ENCODE measurements at regions not wholly inside any gene's neighbourhood (a gene's known extent, or its start where the extent isn't known, plus 50 kb on each side); places are given as distances from the start of the nearest gene placed in this dataset.
"Not testable (repeated sequence)": the region's sequence is repeated elsewhere in the genome, so short reads cannot be mapped to it uniquely, and the experiment has no call there.

DNA sequence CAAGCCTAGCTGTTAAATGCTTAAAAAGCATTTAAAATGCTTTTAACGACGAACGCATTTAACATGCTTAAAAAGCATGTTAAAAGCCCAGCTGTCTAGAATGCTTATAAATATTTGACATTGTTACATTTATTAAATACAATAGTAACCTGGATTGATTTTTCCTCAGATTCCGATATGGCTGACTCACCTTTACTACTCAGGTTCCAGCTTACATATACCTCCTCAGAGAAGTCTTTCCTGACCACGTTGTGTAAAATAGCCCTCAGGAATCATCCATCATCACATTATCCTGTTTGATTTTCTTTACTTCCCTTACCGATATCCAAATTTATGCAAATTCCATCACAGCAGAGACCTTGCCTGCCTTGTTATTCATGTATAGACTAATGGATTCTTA lies 51.4 kb downstream of the SLC41A2 start:
- no peak for DNase-seq

DNA sequence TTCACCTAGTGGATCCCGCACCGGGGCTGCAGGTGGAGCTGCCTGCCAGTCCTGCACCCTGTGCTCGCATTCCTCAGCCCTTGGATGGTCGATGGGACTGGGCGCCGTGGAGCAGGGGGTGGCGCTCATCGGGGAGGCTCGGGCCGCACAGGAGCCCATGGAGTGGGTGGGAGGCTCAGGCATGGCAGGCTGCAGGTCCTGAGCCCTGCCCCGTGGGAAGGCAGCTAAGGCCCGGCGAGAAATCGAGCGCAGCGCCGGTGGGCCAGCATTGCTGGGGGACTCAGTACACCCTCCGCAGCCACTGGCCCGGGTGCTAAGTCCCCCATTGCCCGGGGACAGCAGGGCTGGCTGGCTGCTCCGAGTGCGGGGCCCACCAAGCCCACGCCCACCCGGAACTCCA lies 52.6 kb downstream of the SLC41A2 start:
- DNase-seq = not testable (repeated sequence)

- no peak for DNase-seq
Measured at GRCh38 chr12:104903648-104904423, 54.3 kb downstream of the SLC41A2 start.

GRCh38 chr12:104902125-104902524 lies 56.0 kb downstream of the SLC41A2 start:
- no peak for DNase-seq

- DNase-seq = no peak
Measured at GRCh38 chr12:104896710-104897109, 61.4 kb downstream of the SLC41A2 start.

DNA sequence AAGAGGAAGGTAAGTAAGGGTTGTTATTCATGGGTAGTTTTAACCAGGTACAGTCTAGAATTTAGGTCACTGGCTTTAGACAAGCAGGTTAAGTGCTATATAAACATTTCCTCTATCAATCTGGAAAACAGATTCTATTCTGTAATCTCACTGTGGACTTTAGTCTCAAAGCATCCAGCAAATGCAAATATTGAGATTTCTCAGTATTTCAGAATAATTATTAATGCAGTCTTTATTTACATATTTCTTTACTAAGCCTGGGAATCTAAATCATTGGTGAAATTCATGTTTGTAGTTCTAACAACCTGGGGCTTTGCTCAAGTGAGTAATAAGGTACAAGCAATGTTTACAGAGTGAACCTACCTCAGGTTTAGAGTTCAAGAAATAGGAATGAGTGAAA lies 61.9 kb downstream of the SLC41A2 start:
- DNase-seq = no peak

- no peak for DNase-seq
Measured at GRCh38 chr12:104895415-104895814, 62.7 kb downstream of the SLC41A2 start.

- no peak for DNase-seq
Measured at GRCh38 chr12:104890476-104891096, 67.5 kb downstream of the SLC41A2 start.

- DNase-seq = no peak
Measured at GRCh38 chr12:104889735-104890134, 68.4 kb downstream of the SLC41A2 start.

DNA sequence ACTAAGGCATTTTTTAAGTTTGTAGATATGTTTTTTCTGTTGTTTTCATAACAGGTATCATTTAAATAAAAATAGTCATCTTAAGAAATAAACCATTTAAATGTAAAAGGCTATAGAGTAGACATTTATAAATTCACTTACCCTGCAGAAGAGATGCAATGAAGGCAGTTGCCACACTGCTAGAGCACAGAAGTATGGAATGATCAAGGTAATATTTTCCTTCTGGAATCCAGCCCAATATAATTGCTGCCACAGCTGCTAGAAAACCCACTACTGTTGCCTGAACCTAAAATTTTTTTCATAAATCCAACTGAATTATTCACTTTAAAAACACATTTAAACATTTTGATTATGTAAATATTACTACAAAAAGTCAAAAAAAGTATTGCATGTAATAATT lies 69.2 kb downstream of the SLC41A2 start:
- DNase-seq = no peak

DNA sequence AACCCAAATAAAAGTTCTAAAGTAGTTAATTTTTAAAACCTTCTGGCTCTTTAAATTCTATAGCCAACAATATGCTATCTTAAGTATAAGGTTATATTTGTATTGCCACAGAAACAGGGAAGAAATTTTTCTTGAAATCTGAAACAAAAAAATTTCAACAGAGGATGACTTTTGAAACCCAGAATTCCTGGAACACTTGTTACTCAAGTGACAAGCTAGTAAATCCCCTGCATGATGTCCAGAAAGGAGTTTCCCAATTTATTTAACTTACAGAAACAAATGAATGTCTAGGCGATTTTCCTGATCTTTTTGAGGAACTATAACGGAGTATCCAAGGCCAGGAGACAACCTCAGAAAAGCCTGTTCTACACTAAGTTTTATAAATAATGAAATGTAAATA lies 69.6 kb downstream of the SLC41A2 start:
- no peak for DNase-seq

DNA sequence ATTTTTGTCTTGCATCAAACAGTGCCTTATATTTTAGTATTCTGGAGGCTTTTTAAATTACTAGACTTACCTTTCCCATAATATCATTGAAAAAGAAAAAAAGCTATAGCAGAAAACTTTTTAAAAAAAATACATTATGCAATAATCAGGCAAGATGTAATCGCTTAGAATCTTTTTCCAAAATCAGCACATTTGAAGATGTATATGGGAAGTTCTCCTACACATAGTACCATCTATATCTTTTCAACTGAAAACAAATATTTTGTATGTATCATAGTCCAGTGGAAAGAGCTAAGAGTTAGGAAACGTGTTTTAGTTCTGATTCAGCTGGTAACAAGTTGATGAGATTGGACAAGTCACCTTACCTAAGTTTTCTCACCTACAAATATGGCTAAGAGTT lies 70.6 kb downstream of the SLC41A2 start:
- no peak for DNase-seq

DNA sequence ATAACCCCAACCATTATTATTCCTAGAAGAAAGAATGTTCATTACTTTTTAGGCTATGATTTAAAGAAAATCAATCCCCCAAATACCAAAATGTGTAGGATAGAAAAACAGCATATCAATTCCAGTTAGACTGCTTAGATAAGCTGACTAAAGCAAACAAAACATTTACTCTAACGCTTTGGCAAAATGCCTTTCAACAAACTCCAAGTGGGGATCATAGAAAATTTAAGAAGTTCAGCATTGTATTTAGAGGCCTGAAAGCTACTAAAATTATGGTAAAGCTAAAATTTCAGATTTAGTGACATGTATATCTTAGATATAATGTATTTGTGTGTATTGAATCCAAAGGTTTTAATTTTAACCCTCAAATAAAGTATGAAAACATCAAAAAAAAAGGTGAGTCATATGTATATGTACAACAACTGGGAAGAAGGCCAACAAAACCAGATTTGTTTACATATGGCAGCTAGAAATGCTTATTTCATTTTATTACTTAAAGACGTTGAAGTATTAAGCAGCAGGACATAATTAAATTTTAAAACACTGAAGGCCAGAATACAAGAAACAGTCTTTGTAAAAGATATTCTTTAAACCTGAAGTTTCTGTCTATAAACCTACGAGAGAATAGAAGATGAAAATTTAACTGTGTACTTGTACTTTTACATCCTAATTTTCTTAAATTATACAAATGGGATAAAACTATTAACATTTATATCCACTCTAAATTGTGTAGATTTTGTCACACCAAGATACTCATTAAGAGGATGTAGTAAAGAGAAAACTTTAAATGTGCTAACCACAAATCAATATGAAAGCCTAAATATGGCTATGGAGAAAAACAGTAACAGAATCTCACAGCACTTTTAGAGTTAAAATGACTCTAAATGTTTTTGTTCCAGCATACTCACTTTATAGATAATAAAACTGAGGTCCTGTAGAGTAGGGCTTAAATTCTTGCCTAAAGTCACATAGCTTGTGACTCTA lies 71.4 kb downstream of the SLC41A2 start:
- DNase-seq = peak; percentile 23

DNA sequence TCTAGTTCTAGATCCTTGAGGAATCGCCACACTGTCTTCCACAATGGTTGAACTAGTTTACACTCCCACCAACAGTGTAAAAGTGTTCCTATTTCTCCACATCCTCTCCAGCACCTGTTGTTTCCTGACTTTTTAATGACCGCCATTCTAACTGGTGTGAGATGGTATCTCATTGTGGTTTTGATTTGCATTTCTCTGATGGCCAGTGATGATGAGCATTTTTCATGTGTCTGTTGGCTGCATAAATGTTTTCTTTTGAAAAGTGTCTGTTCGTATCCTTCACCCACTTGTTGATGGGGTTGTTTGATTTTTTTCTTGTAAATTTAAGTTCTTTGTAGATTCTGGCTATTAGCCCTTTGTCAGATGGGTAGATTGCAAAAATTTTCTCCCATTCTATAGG lies 79.2 kb downstream of the SLC41A2 start:
- DNase-seq = not testable (repeated sequence)

GRCh38 chr12:104877103-104877705 lies 80.9 kb downstream of the SLC41A2 start:
- peak; percentile 20 for DNase-seq

GRCh38 chr12:104873374-104873773 lies 84.7 kb downstream of the SLC41A2 start:
- DNase-seq = peak; percentile 46

DNA sequence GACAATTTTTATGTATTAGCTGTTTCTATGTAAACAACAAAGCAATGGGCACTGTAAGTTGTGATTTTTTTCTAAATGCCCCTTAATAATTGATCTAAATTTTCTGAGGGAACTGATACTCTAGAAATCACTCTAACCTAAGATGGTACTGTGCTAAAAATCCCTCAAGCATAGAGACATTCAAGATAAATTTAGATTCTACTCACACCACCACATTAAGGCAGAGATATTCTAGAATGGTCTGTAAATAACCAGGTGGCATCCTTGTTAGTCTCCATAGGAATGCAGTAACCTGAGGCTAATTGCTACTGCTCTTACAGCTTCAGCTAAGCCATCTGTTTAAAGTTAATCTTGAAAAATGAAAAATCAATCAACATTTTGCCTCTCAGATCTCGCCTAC lies 87.3 kb downstream of the SLC41A2 start:
- no peak for DNase-seq

- DNase-seq = peak; percentile 17
Measured at GRCh38 chr12:104866291-104866690, 91.8 kb downstream of the SLC41A2 start.

GRCh38 chr12:104865080-104865479 lies 93.0 kb downstream of the SLC41A2 start:
- DNase-seq = no peak

GRCh38 chr12:104864668-104865067 lies 93.4 kb downstream of the SLC41A2 start:
- peak; percentile 36 for DNase-seq

- no peak for DNase-seq
Measured at GRCh38 chr12:104863296-104863948, 94.7 kb downstream of the SLC41A2 start.
